Tibial nerve (tissue), 4 donors: ENCODE measurements at regions not wholly inside any gene's neighbourhood (a gene's known extent, or its start where the extent isn't known, plus 50 kb on each side); places are given as distances from the start of the nearest gene placed in this dataset.
"Not testable (repeated sequence)": the region's sequence is repeated elsewhere in the genome, so short reads cannot be mapped to it uniquely, and the experiment has no call there.

ENCODE experiments used
- DNase-seq, 2 donors: peaks; one replicate each; pipeline ENCODE4 v3.0.0-alpha.2; 2019; ENCODE audit warnings: low spot score in 2 of 2
- H3K27ac ChIP-seq, 4 donors: fragments of 200-600 bp; sonication (generic) in 3 of 4; one replicate each; pipeline ENCODE4 v1.5.1; 2017 to 2019; ENCODE audit warnings: mild to moderate bottlenecking in 1 of 4
- H3K27me3 ChIP-seq, 2 donors: fragments of 200-600 bp; sonication (generic) in 1 of 2; one replicate each; pipeline versions ENCODE4 v1.5.1 to v1.6.0; 2017 to 2019
- H3K36me3 ChIP-seq, 3 donors: fragments of 200-600 bp; sonication (generic); one replicate each; pipeline ENCODE4 v1.5.1; 2018 to 2019
- H3K4me1 ChIP-seq, 4 donors: fragments of 200-600 bp; sonication (generic) in 3 of 4; one replicate each; pipeline ENCODE4 v1.5.1; 2017 to 2019
- H3K4me3 ChIP-seq, 4 donors: fragments of 200-600 bp; sonication (generic) in 3 of 4; one replicate each; pipeline ENCODE4 v1.5.1; 2017 to 2019; ENCODE audit warnings: mild to moderate bottlenecking in 1 of 4, moderate library complexity in 1 of 4
- H3K9me3 ChIP-seq, 4 donors: fragments of 200-600 bp; sonication (generic) in 3 of 4; one replicate each; pipeline ENCODE4 v1.5.1; 2017 to 2019
- CTCF ChIP-seq, 5 experiments: fragments of 200-600 bp in 3 of 5; fragments of 450-650 bp in 2 of 5; sonication (generic) in 3 of 5; IDR thresholded peaks; one replicate each; pipeline ENCODE4 v1.5.1; 2016 to 2019; ENCODE audit warnings: antibody characterized with exemption in 5 of 5, mild to moderate bottlenecking in 3 of 5, moderate library complexity in 2 of 5
- EP300 ChIP-seq, 2 donors: sonication (generic); formaldehyde crosslinking; IDR thresholded peaks; one replicate each; pipeline ENCODE4 v1.6.1; 2017; ENCODE audit warnings: antibody characterized with exemption in 2 of 2, mild to moderate bottlenecking in 1 of 2
- POLR2A ChIP-seq, 2 donors: fragments of 450-650 bp; IDR thresholded peaks; one replicate each; pipeline ENCODE4 v1.6.1; 2017; ENCODE audit warnings: antibody characterized with exemption in 2 of 2, mild to moderate bottlenecking in 2 of 2, moderate library complexity in 2 of 2
- WGBS, 2 donors: methylation state at CpG; one replicate each; pipeline ENCODE4 v1.1.5; 2018; 5-methylcytosine and 5-hydroxymethylcytosine counted together

DNA sequence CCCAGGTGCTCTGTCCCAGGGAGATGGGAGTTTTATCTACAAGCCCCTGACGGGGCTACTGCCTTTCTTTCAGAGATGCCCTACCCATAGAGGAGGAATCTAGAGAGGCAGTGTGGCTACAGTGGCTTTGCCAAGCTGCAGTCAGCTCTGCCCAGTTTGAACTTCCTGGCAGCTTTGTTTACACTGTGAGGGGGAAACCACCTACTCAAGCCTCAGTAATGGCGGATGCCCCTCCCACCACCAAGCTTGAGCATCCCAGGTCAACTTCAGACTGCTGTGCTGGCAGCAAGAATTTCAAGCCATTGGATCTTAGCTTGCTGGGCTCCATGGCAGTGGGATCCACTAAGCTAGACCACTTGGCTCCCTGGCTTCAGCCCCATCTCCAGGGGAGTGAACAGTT lies 53.1 kb upstream of the TMEM252 start:
- not testable (repeated sequence) for DNase-seq
- 40 to 73% methylated on average over 1 to 2 of the region's 2 CpGs for WGBS, 2 donors

GRCh38 chr9:68595868-68596267 lies 55.2 kb upstream of the TMEM252 start:
- TF ChIP-seq CTCF (IDR thresholded peaks at IDR 0.05) (no peak), POLR2A (IDR thresholded peaks at IDR 0.05) (no peak), EP300 (IDR thresholded peaks at IDR 0.05) (no peak)
- WGBS, 2 donors, result 77 to 79% methylated on average over 3 of the region's 3 CpGs
- H3K36me3 ChIP-seq, result no peaks in the 10 kb centered on the region
- H3K27me3 ChIP-seq, result no peaks in the 10 kb centered on the region
- peaks cover 0 to 6% (median 0%) of the 10 kb centered on the region in 4 donors for H3K9me3 ChIP-seq
- H3K4me3 ChIP-seq, result no peak overlapping the region
- H3K27ac ChIP-seq, result no peak overlapping the region
- H3K4me1 ChIP-seq, result no peaks in the 10 kb centered on the region
- no peak for DNase-seq

More for the DNA sequence above, 53.1 kb upstream of the TMEM252 start:
- not testable (repeated sequence) for H3K4me3 ChIP-seq, H3K27me3 ChIP-seq, H3K36me3 ChIP-seq, H3K4me1 ChIP-seq, H3K27ac ChIP-seq
- peaks cover 0 to 11% (median 0%) of the 10 kb centered on the region in 4 donors for H3K9me3 ChIP-seq

GRCh38 chr9:68597362-68597997 lies 56.8 kb upstream of the TMEM252 start:
- H3K36me3 ChIP-seq, result no peaks in the 10 kb centered on the region
- no peaks in the 10 kb centered on the region for H3K27me3 ChIP-seq
- H3K4me1 ChIP-seq, result no peaks in the 10 kb centered on the region
- 86 to 87% methylated on average over 1 of the region's 1 CpG for WGBS, 2 donors
- no peak for DNase-seq
- TF ChIP-seq POLR2A (IDR thresholded peaks at IDR 0.05) (no peak), CTCF (IDR thresholded peaks at IDR 0.05) (no peak), EP300 (IDR thresholded peaks at IDR 0.05) (no peak)
- H3K27ac ChIP-seq, result no peak overlapping the region
- H3K9me3 ChIP-seq, result peaks cover 0 to 6% (median 0%) of the 10 kb centered on the region in 4 donors
- no peak overlapping the region for H3K4me3 ChIP-seq

GRCh38 chr9:68599826-68600225 lies 59.1 kb upstream of the TMEM252 start:
- H3K36me3 ChIP-seq, result no peaks in the 10 kb centered on the region
- 74 to 86% methylated on average over 2 of the region's 2 CpGs for WGBS, 2 donors
- no peaks in the 10 kb centered on the region for H3K27me3 ChIP-seq
- H3K27ac ChIP-seq, result no peak overlapping the region
- no peak for DNase-seq
- no peak overlapping the region for H3K4me3 ChIP-seq
- TF ChIP-seq CTCF (IDR thresholded peaks at IDR 0.05) (no peak), POLR2A (IDR thresholded peaks at IDR 0.05) (no peak), EP300 (IDR thresholded peaks at IDR 0.05) (no peak)
- H3K9me3 ChIP-seq, result no peaks in the 10 kb centered on the region
- H3K4me1 ChIP-seq, result no peaks in the 10 kb centered on the region

DNA sequence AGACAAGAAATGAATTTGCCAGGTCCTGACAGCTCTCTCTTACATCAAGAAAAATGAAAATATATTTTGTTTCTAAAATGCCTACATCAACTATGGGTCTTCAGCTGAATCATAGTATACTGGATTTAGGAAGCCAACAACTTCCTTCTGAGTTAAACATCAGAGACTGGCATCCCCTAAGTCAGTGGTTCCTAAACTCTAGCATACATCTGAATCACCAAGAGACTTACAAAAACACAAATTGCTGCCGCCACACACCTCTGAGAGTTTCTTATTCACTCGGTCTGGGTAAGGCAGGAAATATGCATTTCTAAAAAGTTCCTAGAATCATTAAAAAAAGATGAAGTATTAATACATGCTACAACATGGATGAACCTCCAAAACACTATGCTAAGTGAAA lies 60.4 kb upstream of the TMEM252 start:
- WGBS, 2 donors, result 66 to 80% methylated on average over 2 of the region's 2 CpGs

More for the DNA sequence above, 60.4 kb upstream of the TMEM252 start:
- no peaks in the 10 kb centered on the region for H3K9me3 ChIP-seq
- no peaks in the 10 kb centered on the region for H3K27me3 ChIP-seq
- H3K27ac ChIP-seq, result no peak overlapping the region
- no peaks in the 10 kb centered on the region for H3K36me3 ChIP-seq
- no peaks in the 10 kb centered on the region for H3K4me1 ChIP-seq
- no peak for DNase-seq
- no peak overlapping the region for H3K4me3 ChIP-seq
- no peak for TF ChIP-seq EP300 (IDR thresholded peaks at IDR 0.05)
- TF ChIP-seq CTCF (IDR thresholded peaks at IDR 0.05), result no peak
- no peak for TF ChIP-seq POLR2A (IDR thresholded peaks at IDR 0.05)
